ENCODE measurements at regions not wholly inside any gene's neighbourhood (a gene's known extent, or its start where the extent isn't known, plus 50 kb on each side); places are given as distances from the start of the nearest gene placed in this dataset.

- TF ChIP-seq REST (IDR thresholded peaks at IDR 0.05; ENCODE audit: insufficient read depth in 1 of 2, low read depth in 2 of 2, low read length in 2 of 2) (no peak), POLR2AphosphoS5 (IDR thresholded peaks at IDR 0.05; ENCODE audit: low read depth, low read length) (no peak), FOXP2 (optimal IDR thresholded peaks at IDR 0.05; ENCODE audit: borderline replicate concordance, extremely low read depth, extremely low read length, insufficient read depth) (no peak), SIN3A (IDR thresholded peaks at IDR 0.05; ENCODE audit: borderline replicate concordance, insufficient read depth, low read length) (no peak), TAF1 (IDR thresholded peaks at IDR 0.05; ENCODE audit: borderline replicate concordance, insufficient read depth, low read length) (no peak)
Observed at GRCh38 chr9:117926031-117926658, 221.9 kb downstream of the TLR4 start.

DNA sequence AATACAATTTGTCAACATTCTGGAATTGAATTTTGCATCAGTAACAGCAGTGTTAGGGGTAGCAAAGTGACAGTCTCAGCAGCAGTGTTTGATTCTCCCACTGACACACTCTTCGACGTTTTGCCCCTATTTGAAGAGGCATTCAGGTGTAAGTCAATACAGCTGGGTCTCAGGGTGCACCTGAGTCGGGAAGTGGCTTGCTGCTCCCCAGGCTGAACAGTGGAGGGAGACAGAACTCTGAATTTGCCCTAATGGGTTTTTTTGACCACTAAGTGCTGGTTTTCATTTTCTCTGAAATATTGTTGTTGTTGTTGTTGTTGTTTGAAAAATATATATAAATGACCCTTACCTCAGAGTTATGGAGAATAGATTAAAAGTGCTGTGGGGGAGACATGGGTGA, 223.2 kb downstream of the TLR4 start:
- TF ChIP-seq SIN3A (IDR thresholded peaks at IDR 0.05; ENCODE audit: borderline replicate concordance, insufficient read depth, low read length): no peak
- no peak for TF ChIP-seq POLR2AphosphoS5 (IDR thresholded peaks at IDR 0.05; ENCODE audit: low read depth, low read length)
- no peak for TF ChIP-seq FOXP2 (optimal IDR thresholded peaks at IDR 0.05; ENCODE audit: borderline replicate concordance, extremely low read depth, extremely low read length, insufficient read depth)
- no peak for TF ChIP-seq REST (IDR thresholded peaks at IDR 0.05; ENCODE audit: insufficient read depth in 1 of 2, low read depth in 2 of 2, low read length in 2 of 2)
- no peak for TF ChIP-seq TAF1 (IDR thresholded peaks at IDR 0.05; ENCODE audit: borderline replicate concordance, insufficient read depth, low read length)

- TF ChIP-seq TAF1 (IDR thresholded peaks at IDR 0.05; ENCODE audit: borderline replicate concordance, insufficient read depth, low read length) (no peak), POLR2AphosphoS5 (IDR thresholded peaks at IDR 0.05; ENCODE audit: low read depth, low read length) (no peak), REST (IDR thresholded peaks at IDR 0.05; ENCODE audit: insufficient read depth in 1 of 2, low read depth in 2 of 2, low read length in 2 of 2) (no peak), FOXP2 (optimal IDR thresholded peaks at IDR 0.05; ENCODE audit: borderline replicate concordance, extremely low read depth, extremely low read length, insufficient read depth) (no peak), SIN3A (IDR thresholded peaks at IDR 0.05; ENCODE audit: borderline replicate concordance, insufficient read depth, low read length) (no peak)
Observed at GRCh38 chr9:117929868-117930267, 225.7 kb downstream of the TLR4 start.

DNA sequence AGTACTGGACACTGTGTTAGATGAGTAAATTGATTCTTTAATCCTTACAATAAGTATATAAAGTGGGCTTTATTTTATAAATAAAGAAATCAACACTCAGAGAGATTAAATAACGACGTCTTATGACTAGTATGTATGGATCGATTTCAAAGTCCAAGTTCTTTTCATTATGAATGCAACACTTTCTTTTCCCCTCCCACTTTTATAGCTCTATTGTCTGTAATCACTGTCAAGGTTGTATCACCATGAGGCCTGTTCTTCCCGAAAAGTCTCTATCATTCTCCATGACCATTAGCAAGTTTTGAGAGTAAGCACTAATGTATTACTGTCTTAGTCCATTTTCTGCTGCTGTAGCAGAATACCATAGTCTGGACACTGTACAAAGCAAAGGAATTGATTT, 228.4 kb downstream of the TLR4 start:
- TF ChIP-seq REST (IDR thresholded peaks at IDR 0.05; ENCODE audit: insufficient read depth in 1 of 2, low read depth in 2 of 2, low read length in 2 of 2) (no peak), TAF1 (IDR thresholded peaks at IDR 0.05; ENCODE audit: borderline replicate concordance, insufficient read depth, low read length) (no peak), POLR2AphosphoS5 (IDR thresholded peaks at IDR 0.05; ENCODE audit: low read depth, low read length) (no peak), FOXP2 (optimal IDR thresholded peaks at IDR 0.05; ENCODE audit: borderline replicate concordance, extremely low read depth, extremely low read length, insufficient read depth) (no peak), SIN3A (IDR thresholded peaks at IDR 0.05; ENCODE audit: borderline replicate concordance, insufficient read depth, low read length) (no peak)
